B cell (primary cell): ENCODE measurements at regions not wholly inside any gene's neighbourhood (a gene's known extent, or its start where the extent isn't known, plus 50 kb on each side); places are given as distances from the start of the nearest gene placed in this dataset.

ENCODE experiments used
- EZH2 ChIP-seq: IDR thresholded peaks from 2 replicates; pipeline ENCODE4 v1.6.1; 2012; ENCODE audit warnings: borderline replicate concordance, low read depth, mild to moderate bottlenecking, moderate library complexity, low read length; ENCODE audit not compliant: insufficient read depth, poor library complexity, severe bottlenecking
- TF ChIP-seq, protein P1 (sequence below): fragments of 200-600 bp; IDR thresholded peaks from one replicate; pipeline ENCODE4 v1.8.0; 2022; ENCODE audit warnings: antibody characterized with exemption, mild to moderate bottlenecking

DNA sequence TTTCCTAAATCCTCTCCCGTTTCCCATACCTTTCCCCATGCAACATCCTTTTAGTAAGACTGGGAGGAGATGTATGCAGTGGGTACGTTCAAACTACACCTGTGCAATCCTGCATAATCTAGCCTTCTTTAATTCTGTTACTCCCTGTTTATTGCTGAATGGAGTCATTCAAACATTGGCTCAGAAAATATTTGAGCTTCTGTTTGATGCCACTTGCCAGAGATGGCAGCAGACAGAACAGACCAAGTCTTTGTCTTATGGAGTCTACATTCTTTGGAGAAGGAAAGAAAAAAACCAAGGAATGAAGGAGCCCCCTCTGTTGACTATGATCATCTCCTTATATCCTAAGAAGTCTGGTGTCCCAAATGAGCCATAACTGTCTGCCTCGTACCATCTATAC, 288.8 kb downstream of the HAPSTR1 start:
- TF ChIP-seq, protein P1, sequence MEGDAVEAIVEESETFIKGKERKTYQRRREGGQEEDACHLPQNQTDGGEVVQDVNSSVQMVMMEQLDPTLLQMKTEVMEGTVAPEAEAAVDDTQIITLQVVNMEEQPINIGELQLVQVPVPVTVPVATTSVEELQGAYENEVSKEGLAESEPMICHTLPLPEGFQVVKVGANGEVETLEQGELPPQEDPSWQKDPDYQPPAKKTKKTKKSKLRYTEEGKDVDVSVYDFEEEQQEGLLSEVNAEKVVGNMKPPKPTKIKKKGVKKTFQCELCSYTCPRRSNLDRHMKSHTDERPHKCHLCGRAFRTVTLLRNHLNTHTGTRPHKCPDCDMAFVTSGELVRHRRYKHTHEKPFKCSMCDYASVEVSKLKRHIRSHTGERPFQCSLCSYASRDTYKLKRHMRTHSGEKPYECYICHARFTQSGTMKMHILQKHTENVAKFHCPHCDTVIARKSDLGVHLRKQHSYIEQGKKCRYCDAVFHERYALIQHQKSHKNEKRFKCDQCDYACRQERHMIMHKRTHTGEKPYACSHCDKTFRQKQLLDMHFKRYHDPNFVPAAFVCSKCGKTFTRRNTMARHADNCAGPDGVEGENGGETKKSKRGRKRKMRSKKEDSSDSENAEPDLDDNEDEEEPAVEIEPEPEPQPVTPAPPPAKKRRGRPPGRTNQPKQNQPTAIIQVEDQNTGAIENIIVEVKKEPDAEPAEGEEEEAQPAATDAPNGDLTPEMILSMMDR: no peak
- TF ChIP-seq EZH2: no peak
